ENCODE measurements at regions not wholly inside any gene's neighbourhood (a gene's known extent, or its start where the extent isn't known, plus 50 kb on each side); places are given as distances from the start of the nearest gene placed in this dataset.
"Not testable (repeated sequence)": the region's sequence is repeated elsewhere in the genome, so short reads cannot be mapped to it uniquely, and the experiment has no call there.

GRCh38 chr12:91883811-91884210 is 261.8 kb downstream of the BTG1 start:
- Mint-ChIP-seq H3K9me3 (no peaks in the 10 kb centered on the region), H3K4me1 (peaks cover 40% of the 10 kb centered on the region), H3K27ac (ENCODE audit: unreplicated experiment) (no peak overlapping the region), H3K4me3 (no peak overlapping the region), H3K27me3 (ENCODE audit: low read depth) (no peaks in the 10 kb centered on the region), H3K36me3 (ENCODE audit: low read depth) (no peaks in the 10 kb centered on the region)
- no peak for TF ChIP-seq CTCF (conservative IDR thresholded peaks at IDR 0.05)
- no peak for DNase-seq (ENCODE audit: low read depth, low spot score)

GRCh38 chr12:91882910-91883309 is 262.7 kb downstream of the BTG1 start:
- peaks cover 40% of the 10 kb centered on the region for H3K4me1 Mint-ChIP-seq
- no peaks in the 10 kb centered on the region for H3K36me3 Mint-ChIP-seq (ENCODE audit: low read depth)
- no peak for DNase-seq (ENCODE audit: low read depth, low spot score)
- H3K4me3 Mint-ChIP-seq = no peak overlapping the region
- H3K9me3 Mint-ChIP-seq = no peaks in the 10 kb centered on the region
- H3K27me3 Mint-ChIP-seq (ENCODE audit: low read depth) = no peaks in the 10 kb centered on the region
- no peak overlapping the region for H3K27ac Mint-ChIP-seq (ENCODE audit: unreplicated experiment)
- no peak for TF ChIP-seq CTCF (conservative IDR thresholded peaks at IDR 0.05)

GRCh38 chr12:91880528-91880927 is 265.1 kb downstream of the BTG1 start:
- no peak for DNase-seq (ENCODE audit: low read depth, low spot score)
- Mint-ChIP-seq H3K27me3 (ENCODE audit: low read depth) (no peaks in the 10 kb centered on the region), H3K27ac (ENCODE audit: unreplicated experiment) (no peak overlapping the region), H3K36me3 (ENCODE audit: low read depth) (no peaks in the 10 kb centered on the region), H3K9me3 (peaks cover 2% of the 10 kb centered on the region), H3K4me3 (no peak overlapping the region), H3K4me1 (peaks cover 40% of the 10 kb centered on the region)
- TF ChIP-seq CTCF (conservative IDR thresholded peaks at IDR 0.05) = no peak

GRCh38 chr12:91877456-91878235 is 268.0 kb downstream of the BTG1 start:
- Mint-ChIP-seq H3K27me3 (ENCODE audit: low read depth) (no peaks in the 10 kb centered on the region), H3K4me1 (peaks cover 18% of the 10 kb centered on the region), H3K9me3 (peaks cover 2% of the 10 kb centered on the region), H3K4me3 (no peak overlapping the region), H3K27ac (ENCODE audit: unreplicated experiment) (no peak overlapping the region), H3K36me3 (ENCODE audit: low read depth) (no peaks in the 10 kb centered on the region)
- no peak for DNase-seq (ENCODE audit: low read depth, low spot score)
- no peak for TF ChIP-seq CTCF (conservative IDR thresholded peaks at IDR 0.05)

- TF ChIP-seq CTCF (conservative IDR thresholded peaks at IDR 0.05) = no peak
- no peak overlapping the region for H3K27ac Mint-ChIP-seq (ENCODE audit: unreplicated experiment)
- H3K27me3 Mint-ChIP-seq (ENCODE audit: low read depth) = no peaks in the 10 kb centered on the region
- H3K9me3 Mint-ChIP-seq = peaks cover 2% of the 10 kb centered on the region
- no peak overlapping the region for H3K4me3 Mint-ChIP-seq
- peaks cover 15% of the 10 kb centered on the region for H3K4me1 Mint-ChIP-seq
- DNase-seq (ENCODE audit: low read depth, low spot score) = no peak
- H3K36me3 Mint-ChIP-seq (ENCODE audit: low read depth) = no peaks in the 10 kb centered on the region
Measured at GRCh38 chr12:91877022-91877421, 268.6 kb downstream of the BTG1 start.

- H3K27ac Mint-ChIP-seq (ENCODE audit: unreplicated experiment); H3K9me3 Mint-ChIP-seq; H3K27me3 Mint-ChIP-seq (ENCODE audit: low read depth); DNase-seq (ENCODE audit: low read depth, low spot score); H3K4me3 Mint-ChIP-seq; H3K36me3 Mint-ChIP-seq (ENCODE audit: low read depth): not testable (repeated sequence)
- H3K4me1 Mint-ChIP-seq = peaks cover 12% of the 10 kb centered on the region
Measured at GRCh38 chr12:91875671-91876070, 270.0 kb downstream of the BTG1 start.
